Sigmoid colon (tissue), 6 donors: ENCODE measurements at regions not wholly inside any gene's neighbourhood (a gene's known extent, or its start where the extent isn't known, plus 50 kb on each side); places are given as distances from the start of the nearest gene placed in this dataset.
A peak's percentile ranks its signal among the peaks of the same experiment; 100 is the strongest.

Experiments used
- DNase-seq: peaks from one replicate; pipeline ENCODE4 v3.0.0-alpha.2; 2019
- H3K27ac ChIP-seq, 4 donors: fragments of 200-600 bp; sonication (generic); one replicate each; pipeline ENCODE4 v1.5.1; 2016 to 2019; ENCODE audit warnings: mild to moderate bottlenecking in 1 of 4
- H3K27me3 ChIP-seq, 3 donors: fragments of 200-600 bp; sonication (generic); one replicate each; pipeline ENCODE4 v1.5.1; 2019; ENCODE audit warnings: mild to moderate bottlenecking in 1 of 3
- H3K36me3 ChIP-seq, 4 donors: fragments of 200-600 bp; sonication (generic); one replicate each; pipeline ENCODE4 v1.5.1; 2016 to 2019
- H3K4me1 ChIP-seq, 4 donors: fragments of 200-600 bp; sonication (generic); one replicate each; pipeline ENCODE4 v1.5.1; 2017 to 2019
- H3K4me3 ChIP-seq, 4 donors: fragments of 200-600 bp; sonication (generic); one replicate each; pipeline ENCODE4 v1.5.1; 2017 to 2019; ENCODE audit warnings: mild to moderate bottlenecking in 2 of 4, moderate library complexity in 1 of 4
- H3K9me3 ChIP-seq, 4 donors: fragments of 200-600 bp in 3 of 4; sonication (generic) in 3 of 4; one replicate each; pipeline versions ENCODE4 v1.5.1 to v1.6.1; 2013 to 2019
- CTCF ChIP-seq, 4 experiments: fragments of 450-650 bp in 3 of 4; fragments of 200-600 bp in 1 of 4; IDR thresholded peaks; one replicate each; pipeline ENCODE4 v1.5.1; 2016 to 2019; ENCODE audit warnings: antibody characterized with exemption in 4 of 4, mild to moderate bottlenecking in 3 of 4, moderate library complexity in 2 of 4
- EP300 ChIP-seq, 4 donors: sonication (generic); formaldehyde crosslinking; IDR thresholded peaks; one replicate each; pipeline ENCODE4 v1.6.1; 2017; ENCODE audit warnings: antibody characterized with exemption in 4 of 4
- POLR2A ChIP-seq, 2 donors: fragments of 450-650 bp; IDR thresholded peaks; one replicate each; pipeline ENCODE4 v1.6.1; 2016; ENCODE audit warnings: antibody characterized with exemption in 2 of 2, mild to moderate bottlenecking in 2 of 2, moderate library complexity in 2 of 2
- POLR2AphosphoS5 ChIP-seq, 4 donors: sonication (generic); formaldehyde crosslinking; IDR thresholded peaks; one replicate each; pipeline ENCODE4 v1.6.1; 2017; ENCODE audit warnings: antibody characterized with exemption in 4 of 4
- WGBS, 2 donors: extraction: QIAGEN DNeasy Blood & Tissue Kit; methylation state at CpG; one replicate each; pipeline ENCODE4 v1.1.7; 2013; 5-methylcytosine and 5-hydroxymethylcytosine counted together
- intact Hi-C: fragments of 100-400 bp; cut with DNase I; formaldehyde crosslinking; loops from one replicate; pipeline ENCODE4 v1.15.1; 2023
- donor health status: healthy with polysubstance abuse.
- donor health status: healthy.

DNA sequence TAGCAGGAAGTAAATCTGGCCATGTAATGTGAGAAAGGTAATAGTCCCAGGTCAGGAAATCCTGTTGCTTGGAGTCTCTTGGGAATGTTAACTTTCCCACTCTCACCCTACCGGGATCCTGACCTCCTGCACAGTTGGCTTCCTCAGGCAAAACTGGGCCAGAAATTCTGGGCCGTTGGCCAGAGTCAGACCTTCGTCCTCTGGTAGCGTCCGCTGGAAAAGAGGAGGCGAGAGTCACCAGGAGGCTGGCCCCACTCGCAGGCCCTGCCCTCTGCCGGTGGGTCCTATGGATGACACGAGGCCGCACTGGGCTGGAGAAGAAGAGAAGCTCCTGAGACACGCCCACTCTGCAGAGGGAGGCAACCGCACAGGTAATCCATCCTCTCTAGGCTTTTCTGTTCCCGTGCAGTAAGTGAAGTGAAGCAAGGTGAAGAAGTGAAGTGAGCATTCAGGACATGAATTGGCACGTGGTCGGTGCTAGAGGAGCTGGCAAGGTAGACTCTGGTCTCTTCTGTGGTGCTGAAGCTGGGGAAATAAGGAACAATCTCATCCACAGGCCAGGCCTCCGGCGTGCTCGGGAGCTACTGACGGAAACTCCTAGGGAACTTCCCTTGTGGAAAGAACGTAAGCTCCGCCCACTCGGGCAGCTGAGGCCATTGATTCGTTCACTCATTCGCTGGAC lies 182.7 kb upstream of the GLI2 start:
- DNase-seq: peak; percentile 85
- Histone ChIP-seq H3K9me3 (no peaks in the 10 kb centered on the region), H3K27me3 (no peaks in the 10 kb centered on the region), H3K27ac (peak overlapping the region in 1 of 4 donors; percentile 55), H3K4me1 (peaks cover 0 to 25% (median 19%) of the 10 kb centered on the region in 4 donors), H3K36me3 (no peaks in the 10 kb centered on the region), H3K4me3 (no peak overlapping the region)
- 5 to 16% methylated on average over 24 of the region's 24 CpGs for WGBS, 2 donors
- intact Hi-C loops: loop anchor here (2.0 to 5.0 kb wide), 2 partner anchors 124 to 210 kb away; no protein-coding TSS in a partner anchor
- peak; percentile 6 to 48 (median 36) for TF ChIP-seq CTCF (IDR thresholded peaks at IDR 0.05)
- TF ChIP-seq EP300 (IDR thresholded peaks at IDR 0.05): no peak
- TF ChIP-seq POLR2AphosphoS5 (IDR thresholded peaks at IDR 0.05): peak; percentile 7 to 56 (median 34)
- TF ChIP-seq POLR2A (IDR thresholded peaks at IDR 0.05): no peak

GRCh38 chr2:120554625-120555032 lies 181.0 kb upstream of the GLI2 start:
- peaks cover 0 to 25% (median 19%) of the 10 kb centered on the region in 4 donors for H3K4me1 ChIP-seq
- intact Hi-C loops: loop anchor here (5.0 kb wide), 1 partner anchor 123 kb away; no protein-coding TSS in a partner anchor
- TF ChIP-seq CTCF (IDR thresholded peaks at IDR 0.05): no peak
- no peak for TF ChIP-seq POLR2AphosphoS5 (IDR thresholded peaks at IDR 0.05)
- no peak for TF ChIP-seq EP300 (IDR thresholded peaks at IDR 0.05)
- TF ChIP-seq POLR2A (IDR thresholded peaks at IDR 0.05): no peak
- no peaks in the 10 kb centered on the region for H3K9me3 ChIP-seq
- H3K36me3 ChIP-seq: no peaks in the 10 kb centered on the region
- no peaks in the 10 kb centered on the region for H3K27me3 ChIP-seq
- no peak for DNase-seq
- no peak overlapping the region for H3K27ac ChIP-seq
- H3K4me3 ChIP-seq: no peak overlapping the region

DNA sequence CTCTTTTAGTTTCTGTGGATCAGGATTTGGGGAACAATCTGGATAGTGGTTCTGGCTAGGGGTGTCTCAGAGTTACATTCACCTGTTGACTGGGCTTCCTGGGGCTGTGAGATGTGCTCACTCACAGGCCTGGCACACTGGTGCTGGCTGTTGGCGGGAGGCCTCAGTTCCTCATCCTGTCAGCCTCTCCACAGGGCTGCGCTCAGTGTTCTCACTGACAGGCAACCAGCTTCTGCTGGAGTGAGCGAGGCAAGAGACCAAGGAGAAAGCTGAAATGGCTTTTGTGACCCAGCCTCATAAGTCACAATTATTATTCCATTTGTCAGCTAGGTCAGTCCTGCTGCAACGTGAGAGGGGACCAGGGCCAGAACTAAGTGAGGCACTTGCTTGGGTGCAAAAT lies 180.6 kb upstream of the GLI2 start:
- 87 to 88% methylated on average over 4 of the region's 4 CpGs for WGBS, 2 donors
- intact Hi-C loops: no loop called here
- peaks cover 0 to 25% (median 19%) of the 10 kb centered on the region in 4 donors for H3K4me1 ChIP-seq

GRCh38 chr2:120556911-120557310 lies 178.8 kb upstream of the GLI2 start:
- Histone ChIP-seq H3K27me3 (no peaks in the 10 kb centered on the region), H3K4me1 (peaks cover 0 to 14% (median 13%) of the 10 kb centered on the region in 4 donors), H3K9me3 (no peaks in the 10 kb centered on the region), H3K36me3 (no peaks in the 10 kb centered on the region), H3K4me3 (no peak overlapping the region), H3K27ac (no peak overlapping the region)
- DNase-seq: no peak
- TF ChIP-seq POLR2A (IDR thresholded peaks at IDR 0.05): no peak
- no peak for TF ChIP-seq EP300 (IDR thresholded peaks at IDR 0.05)
- no peak for TF ChIP-seq POLR2AphosphoS5 (IDR thresholded peaks at IDR 0.05)
- TF ChIP-seq CTCF (IDR thresholded peaks at IDR 0.05): no peak
- 38 to 65% methylated on average over 3 of the region's 3 CpGs for WGBS, 2 donors
- intact Hi-C loops: no loop called here

More for the DNA sequence above, 180.6 kb upstream of the GLI2 start:
- no peak for DNase-seq
- no peak overlapping the region for H3K27ac ChIP-seq
- no peak for TF ChIP-seq CTCF (IDR thresholded peaks at IDR 0.05)
- TF ChIP-seq POLR2A (IDR thresholded peaks at IDR 0.05): no peak
- no peak for TF ChIP-seq POLR2AphosphoS5 (IDR thresholded peaks at IDR 0.05)
- TF ChIP-seq EP300 (IDR thresholded peaks at IDR 0.05): no peak
- no peaks in the 10 kb centered on the region for H3K27me3 ChIP-seq
- no peaks in the 10 kb centered on the region for H3K36me3 ChIP-seq
- H3K4me3 ChIP-seq: no peak overlapping the region
- no peaks in the 10 kb centered on the region for H3K9me3 ChIP-seq
